Gastrocnemius medialis (tissue), 4 donors: ENCODE measurements at regions not wholly inside any gene's neighbourhood (a gene's known extent, or its start where the extent isn't known, plus 50 kb on each side); places are given as distances from the start of the nearest gene placed in this dataset.

ENCODE experiments used
- POLR2A ChIP-seq, 2 donors: fragments of 450-650 bp; IDR thresholded peaks; one replicate each; pipeline ENCODE4 v1.6.1; 2017; ENCODE audit warnings: antibody characterized with exemption in 2 of 2, mild to moderate bottlenecking in 2 of 2, moderate library complexity in 2 of 2
- TF ChIP-seq, protein P1 (sequence below), 5 experiments: fragments of 450-650 bp in 3 of 5; fragments of 200-600 bp in 2 of 5; sonication (generic) in 2 of 5; IDR thresholded peaks in 4 of 5; conservative IDR thresholded peaks in 1 of 5; 1 replicate in 4 of 5; 2 replicates in 1 of 5; pipeline ENCODE4 v1.5.1; 2016 to 2019; ENCODE audit warnings: antibody characterized with exemption in 5 of 5, mild to moderate bottlenecking in 3 of 5, moderate library complexity in 3 of 5

DNA sequence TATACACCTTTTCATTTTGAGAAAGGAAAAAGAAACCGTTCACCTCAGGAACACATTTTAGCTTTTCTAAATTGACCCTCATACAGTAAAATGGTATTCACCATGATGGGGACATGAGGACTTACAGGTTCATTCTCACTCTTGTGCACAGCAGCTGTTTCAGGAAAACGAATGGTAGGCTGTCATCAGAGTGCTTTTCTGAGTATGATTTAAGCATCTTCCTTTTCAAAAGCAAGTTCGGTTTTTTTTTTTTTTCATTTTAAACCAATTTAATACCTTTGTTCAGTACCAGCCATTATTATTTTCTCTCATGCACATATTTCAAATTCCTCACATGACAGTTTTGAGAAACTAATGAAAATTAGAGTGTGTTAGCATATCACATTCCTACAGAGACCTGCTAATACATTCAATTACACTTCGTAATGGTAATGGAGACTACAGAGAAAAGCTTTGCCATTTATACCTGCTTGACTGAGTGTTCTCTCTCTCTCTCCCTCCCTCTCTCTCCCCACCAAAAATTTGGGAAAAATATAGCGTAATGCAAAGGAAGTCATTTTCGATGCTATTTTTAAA is 129.2 kb downstream of the SAMD5 start:
- TF ChIP-seq, protein P1, sequence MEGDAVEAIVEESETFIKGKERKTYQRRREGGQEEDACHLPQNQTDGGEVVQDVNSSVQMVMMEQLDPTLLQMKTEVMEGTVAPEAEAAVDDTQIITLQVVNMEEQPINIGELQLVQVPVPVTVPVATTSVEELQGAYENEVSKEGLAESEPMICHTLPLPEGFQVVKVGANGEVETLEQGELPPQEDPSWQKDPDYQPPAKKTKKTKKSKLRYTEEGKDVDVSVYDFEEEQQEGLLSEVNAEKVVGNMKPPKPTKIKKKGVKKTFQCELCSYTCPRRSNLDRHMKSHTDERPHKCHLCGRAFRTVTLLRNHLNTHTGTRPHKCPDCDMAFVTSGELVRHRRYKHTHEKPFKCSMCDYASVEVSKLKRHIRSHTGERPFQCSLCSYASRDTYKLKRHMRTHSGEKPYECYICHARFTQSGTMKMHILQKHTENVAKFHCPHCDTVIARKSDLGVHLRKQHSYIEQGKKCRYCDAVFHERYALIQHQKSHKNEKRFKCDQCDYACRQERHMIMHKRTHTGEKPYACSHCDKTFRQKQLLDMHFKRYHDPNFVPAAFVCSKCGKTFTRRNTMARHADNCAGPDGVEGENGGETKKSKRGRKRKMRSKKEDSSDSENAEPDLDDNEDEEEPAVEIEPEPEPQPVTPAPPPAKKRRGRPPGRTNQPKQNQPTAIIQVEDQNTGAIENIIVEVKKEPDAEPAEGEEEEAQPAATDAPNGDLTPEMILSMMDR (IDR thresholded peaks at IDR 0.05 in 4 of 5, conservative IDR thresholded peaks at IDR 0.05 in 1 of 5) = no peak
- no peak for TF ChIP-seq POLR2A (IDR thresholded peaks at IDR 0.05)
